K562 (cell line): ENCODE measurements at regions not wholly inside any gene's neighbourhood (a gene's known extent, or its start where the extent isn't known, plus 50 kb on each side); places are given as distances from the start of the nearest gene placed in this dataset.

Source experiments
- CTCF ChIP-seq, 3 experiments: IDR thresholded peaks in 2 of 3; conservative IDR thresholded peaks in 1 of 3; 2 replicates each; pipeline ENCODE4 v1.5.1; 2011 to 2012; ENCODE audit warnings: low read length in 3 of 3, mild to moderate bottlenecking in 3 of 3, control low read depth in 2 of 3, improper control_type of control experiment in 1 of 3, inconsistent platforms in 1 of 3, low read depth in 1 of 3, mixed read lengths in 1 of 3, moderate library complexity in 1 of 3; ENCODE audit not compliant: insufficient read depth in 2 of 3
- KDM2B ChIP-seq: fragments of 250-450 bp; sonication (Bioruptor Pico); IDR thresholded peaks from 2 replicates; pipeline ENCODE4 v1.8.0; 2021; ENCODE audit warnings: mild to moderate bottlenecking, moderate library complexity
- TEAD1 ChIP-seq, 2 experiments: fragments of 450-650 bp in 1 of 2; sonication (generic) in 1 of 2; formaldehyde crosslinking; IDR thresholded peaks; 2 replicates each; pipeline versions ENCODE4 v1.4.0 to v1.8.0; 2020 to 2022; ENCODE audit warnings: mild to moderate bottlenecking in 2 of 2, missing genetic modification reagents in 1 of 2
- ZNF408 ChIP-seq: fragments of 250-450 bp; sonication (Bioruptor Pico); IDR thresholded peaks from 2 replicates; pipeline ENCODE4 v1.4.0; 2020; ENCODE audit warnings: low read depth, mild to moderate bottlenecking, moderate library complexity

DNA sequence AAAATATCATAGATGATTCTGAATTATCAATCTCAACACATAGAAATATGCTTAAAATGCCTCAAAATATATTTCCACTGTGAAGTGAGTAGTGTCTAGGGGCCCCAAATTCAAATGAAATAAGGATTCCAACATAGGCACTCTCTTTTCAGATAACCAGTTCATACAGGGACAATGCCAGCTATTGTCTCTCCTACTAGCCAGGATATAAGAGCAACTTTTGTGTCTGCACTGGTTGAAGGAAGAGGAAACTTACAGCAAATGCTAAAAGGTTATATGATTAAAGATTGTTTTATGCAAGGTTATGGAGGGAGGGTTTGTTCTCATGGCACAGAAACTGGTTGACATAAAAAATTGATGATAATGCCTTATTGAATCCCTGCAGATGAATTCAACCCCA, 579.4 kb upstream of the ALCAM start:
- TF ChIP-seq TEAD1 (CRISPR knock-in tag; IDR thresholded peaks at IDR 0.05), result no peak
- TF ChIP-seq CTCF (IDR thresholded peaks at IDR 0.05 in 2 of 3, conservative IDR thresholded peaks at IDR 0.05 in 1 of 3; ENCODE audit: insufficient read depth in 2 of 3, low read depth in 1 of 3, low read length in 3 of 3), result no peak
- TF ChIP-seq ZNF408 (CRISPR knock-in tag), result no peak
- no peak for TF ChIP-seq KDM2B (CRISPR knock-in tag)
